GM12892 (cell line): ENCODE measurements at regions not wholly inside any gene's neighbourhood (a gene's known extent, or its start where the extent isn't known, plus 50 kb on each side); places are given as distances from the start of the nearest gene placed in this dataset.

Experiments used
- DNase-seq: peaks from one replicate; pipeline ENCODE4 v3.0.0; 2011; ENCODE audit not compliant: insufficient read length
- FAIRE-seq: peaks from 2 replicates; lab custom pipeline; 2011; peaks lifted over from hg19 to GRCh38; lab: Jason Lieb, UNC
- POLR2A ChIP-seq: IDR thresholded peaks from 2 replicates; pipeline ENCODE4 v1.6.1; 2011; ENCODE audit warnings: low read depth, low read length, control low read depth
- POLR2AphosphoS5 ChIP-seq: IDR thresholded peaks from 2 replicates; pipeline ENCODE4 v1.6.1; 2011; ENCODE audit warnings: low read depth, low read length, control low read depth
- TAF1 ChIP-seq: IDR thresholded peaks from 2 replicates; pipeline ENCODE4 v1.6.1; 2011; ENCODE audit warnings: low read depth, mild to moderate bottlenecking, control low read depth, low read length, borderline replicate concordance

DNA sequence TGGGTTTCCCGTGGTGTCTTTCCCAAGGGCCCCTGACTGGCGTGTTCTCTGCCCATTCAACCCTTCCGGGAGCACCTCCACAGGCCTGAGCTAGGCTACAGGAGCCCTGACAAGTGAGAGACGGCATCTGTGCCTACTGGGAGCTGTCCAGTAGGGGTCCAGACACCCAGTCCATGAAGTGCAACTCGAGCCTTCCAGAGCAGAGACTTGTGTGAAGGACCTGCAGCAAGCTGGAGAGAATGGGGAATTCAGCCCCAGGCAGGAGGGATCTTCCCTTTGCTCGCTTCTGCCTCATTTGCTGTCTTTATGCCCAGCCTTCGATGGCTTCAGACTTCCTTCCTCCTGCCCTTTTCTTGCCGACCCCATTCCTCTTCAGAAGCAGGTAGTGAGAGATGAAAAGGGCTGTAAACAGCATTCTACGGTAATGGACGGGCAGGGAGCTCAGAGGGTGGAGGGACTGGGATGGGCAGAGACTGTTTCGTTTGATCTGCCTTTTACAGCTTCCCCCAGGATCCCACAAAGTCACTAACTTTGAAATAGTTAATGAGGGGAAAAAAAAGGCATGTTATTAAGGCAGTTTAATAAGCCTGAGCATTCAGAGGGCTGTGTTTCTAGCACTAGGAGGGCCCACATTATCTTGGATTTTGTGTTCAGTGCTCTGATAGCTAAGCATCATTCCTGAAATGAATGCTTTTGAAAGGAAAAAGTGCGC is 327.6 kb downstream of the FGF9 start:
- FAIRE-seq (no peak), DNase-seq (no peak)
- TF ChIP-seq POLR2AphosphoS5 = no peak
- no peak for TF ChIP-seq POLR2A
- no peak for TF ChIP-seq TAF1

DNA sequence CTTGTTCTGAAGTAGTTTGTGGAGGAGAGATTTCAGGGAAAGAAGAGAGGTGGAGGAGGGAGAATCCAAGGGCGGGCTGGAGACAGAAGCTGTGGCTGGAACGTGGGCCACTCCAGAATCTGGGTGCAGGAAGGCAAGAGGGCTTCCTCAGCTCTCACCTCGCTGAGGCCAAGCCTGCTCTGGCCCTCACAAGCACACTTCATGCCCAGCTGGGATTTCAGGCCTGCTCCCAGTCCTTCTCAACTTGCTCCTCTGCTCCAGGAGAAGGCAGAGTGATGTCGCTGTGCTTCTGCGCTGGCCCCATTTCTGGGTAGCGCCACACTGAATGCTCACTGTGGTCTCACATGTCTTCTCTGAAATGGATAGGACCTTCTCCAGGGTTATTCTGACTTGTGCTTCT is 328.8 kb downstream of the FGF9 start:
- no peak for FAIRE-seq
- DNase-seq = no peak
- TF ChIP-seq POLR2AphosphoS5 = no peak
- no peak for TF ChIP-seq POLR2A
- TF ChIP-seq TAF1 = no peak

DNA sequence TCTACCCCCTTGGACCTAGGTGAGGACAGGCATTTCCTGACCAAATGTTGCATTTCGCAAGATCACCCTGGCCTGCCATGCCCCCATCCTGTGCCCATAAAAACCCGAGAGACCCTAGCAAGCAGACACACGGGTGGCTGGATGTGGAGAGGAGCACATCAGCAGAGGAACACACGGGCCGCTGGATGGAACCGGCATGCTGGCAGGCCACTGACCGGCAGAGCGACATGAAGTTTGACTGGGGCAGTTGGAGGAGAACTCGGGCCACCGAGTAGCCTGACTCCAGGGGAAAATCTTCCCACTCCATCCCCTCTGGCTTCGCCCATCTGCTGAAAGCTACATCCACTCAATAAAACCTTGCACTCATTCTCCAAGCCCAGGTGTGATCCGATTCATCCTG is 329.3 kb downstream of the FGF9 start:
- no peak for DNase-seq
- TF ChIP-seq TAF1 = no peak
- no peak for FAIRE-seq

DNA sequence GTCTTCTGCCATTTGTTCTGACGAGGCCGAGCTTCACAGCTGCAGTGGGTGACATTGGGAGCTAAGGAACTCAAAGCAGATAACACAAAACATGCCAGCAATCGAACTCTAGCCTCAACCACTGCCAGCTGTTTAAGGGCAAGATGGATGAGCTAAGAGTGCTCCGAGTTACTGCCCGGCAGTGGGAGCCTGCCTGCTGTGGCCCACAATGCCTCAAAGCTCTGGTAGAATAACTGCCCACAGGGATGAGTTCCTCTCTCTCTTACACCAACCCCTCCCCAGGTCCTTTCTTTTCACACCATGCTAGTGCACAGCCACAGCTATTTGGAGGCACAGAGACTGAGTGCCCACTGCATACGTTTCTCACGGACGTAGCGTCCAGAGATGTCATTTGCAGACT is 330.5 kb downstream of the FGF9 start:
- TF ChIP-seq TAF1 = no peak
- no peak for TF ChIP-seq POLR2AphosphoS5
- TF ChIP-seq POLR2A = no peak
- no peak for FAIRE-seq

DNA sequence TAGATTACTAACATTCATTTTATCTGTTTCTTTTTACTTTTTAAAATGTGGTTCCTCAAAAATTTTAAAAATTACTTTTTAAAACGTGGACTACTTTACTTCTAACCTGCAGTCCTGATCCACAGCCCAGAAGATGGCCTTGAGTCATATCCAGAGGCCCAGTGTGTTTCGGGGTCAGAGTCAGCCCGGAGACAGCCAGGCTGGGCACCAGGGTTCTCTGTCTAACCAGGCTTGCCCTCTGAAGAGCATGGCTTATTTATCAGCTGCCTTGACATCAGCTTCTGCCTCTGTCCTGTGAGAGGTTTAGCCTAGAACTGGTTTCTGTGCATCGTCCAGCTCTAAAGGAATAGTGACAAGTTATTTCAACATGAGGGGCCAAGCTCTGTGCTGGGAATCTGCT is 332.0 kb downstream of the FGF9 start:
- DNase-seq (no peak), FAIRE-seq (no peak)
- TF ChIP-seq TAF1 (no peak), POLR2A (no peak), POLR2AphosphoS5 (no peak)

More for the DNA sequence above, 330.5 kb downstream of the FGF9 start:
- no peak for DNase-seq

DNA sequence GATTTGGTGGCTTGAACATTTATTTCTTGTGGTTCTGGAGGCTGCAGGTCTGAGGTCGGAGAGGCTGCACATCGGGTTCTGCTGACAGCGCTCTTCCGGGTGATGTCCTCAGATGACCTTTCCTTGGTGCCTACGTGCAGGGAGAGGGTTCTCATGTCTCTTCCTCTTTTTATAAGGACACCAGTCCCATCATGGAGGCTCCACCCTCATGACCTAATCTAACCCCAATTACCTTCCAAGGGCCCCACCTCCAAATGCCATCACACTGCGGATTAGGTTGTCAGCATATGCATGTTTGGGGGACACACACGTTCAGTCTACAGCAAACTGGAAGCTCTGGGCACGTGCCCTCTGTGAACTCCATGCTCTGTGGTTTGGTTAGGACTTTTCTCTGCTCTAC is 338.6 kb downstream of the FGF9 start:
- FAIRE-seq (no peak), DNase-seq (no peak)
- no peak for TF ChIP-seq TAF1
- TF ChIP-seq POLR2A = no peak
- no peak for TF ChIP-seq POLR2AphosphoS5

DNA sequence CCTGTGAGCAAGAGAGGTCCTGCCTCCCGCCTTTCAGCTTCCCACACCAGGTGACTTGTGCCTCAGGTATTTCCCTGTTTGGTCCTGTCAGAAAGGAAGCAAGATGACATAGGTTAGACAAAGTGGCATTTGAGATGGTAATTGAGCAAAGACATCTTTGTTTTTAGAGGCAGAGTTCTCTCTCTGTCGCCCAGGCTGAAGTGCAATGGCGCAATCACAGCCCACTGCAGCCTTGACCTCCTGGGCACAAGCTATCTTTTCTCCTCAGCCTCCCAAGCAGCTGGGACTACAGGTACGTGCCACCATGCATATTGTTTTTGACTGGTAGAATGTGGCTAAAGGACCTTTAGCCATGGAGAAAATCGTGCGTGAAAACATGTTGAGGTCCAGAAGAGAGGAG is 339.1 kb downstream of the FGF9 start:
- DNase-seq (no peak), FAIRE-seq (no peak)

DNA sequence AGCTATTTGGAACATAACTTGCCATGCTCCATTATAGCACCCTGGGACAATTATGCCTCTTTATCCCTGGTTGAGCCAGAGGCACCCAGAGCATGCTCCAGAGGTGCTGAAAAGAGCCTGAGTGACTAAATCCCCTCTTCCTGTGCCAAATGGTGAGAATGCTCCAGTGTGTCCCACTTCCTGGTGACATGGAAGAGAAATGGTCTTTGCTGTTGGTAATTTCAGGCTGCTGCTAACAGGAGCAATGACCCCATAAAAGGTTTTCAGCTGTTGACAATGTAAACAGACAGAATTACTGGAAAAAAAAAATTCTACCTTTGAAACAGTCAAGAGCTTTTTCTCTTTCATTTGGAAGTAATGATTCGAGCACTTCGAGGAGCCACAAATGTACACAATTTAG is 341.8 kb downstream of the FGF9 start:
- no peak for TF ChIP-seq POLR2A
- TF ChIP-seq TAF1 = no peak
- no peak for TF ChIP-seq POLR2AphosphoS5
- DNase-seq (no peak), FAIRE-seq (no peak)

More for the DNA sequence above, 339.1 kb downstream of the FGF9 start:
- no peak for TF ChIP-seq POLR2AphosphoS5
- no peak for TF ChIP-seq TAF1
- no peak for TF ChIP-seq POLR2A

DNA sequence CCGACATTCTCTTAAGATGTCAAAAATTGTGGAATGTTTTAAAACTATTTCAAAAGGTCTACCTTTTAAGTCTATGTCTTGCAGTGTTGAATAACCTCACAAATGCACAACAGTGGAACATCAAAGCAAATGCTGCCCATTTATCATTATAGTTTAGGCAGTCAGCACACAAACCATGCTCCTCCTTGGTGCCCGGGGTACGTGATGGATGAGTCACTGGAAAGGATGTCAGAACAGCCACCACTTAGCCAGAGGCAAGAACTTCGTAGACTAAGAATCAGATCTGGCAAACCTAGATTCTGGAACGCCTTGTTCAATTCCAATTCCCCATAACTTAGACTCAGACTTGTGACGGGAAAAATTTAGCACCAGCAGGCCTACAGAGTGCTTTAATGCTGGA is 343.6 kb downstream of the FGF9 start:
- no peak for TF ChIP-seq TAF1
- no peak for TF ChIP-seq POLR2AphosphoS5
- no peak for TF ChIP-seq POLR2A
- FAIRE-seq (no peak), DNase-seq (no peak)

DNA sequence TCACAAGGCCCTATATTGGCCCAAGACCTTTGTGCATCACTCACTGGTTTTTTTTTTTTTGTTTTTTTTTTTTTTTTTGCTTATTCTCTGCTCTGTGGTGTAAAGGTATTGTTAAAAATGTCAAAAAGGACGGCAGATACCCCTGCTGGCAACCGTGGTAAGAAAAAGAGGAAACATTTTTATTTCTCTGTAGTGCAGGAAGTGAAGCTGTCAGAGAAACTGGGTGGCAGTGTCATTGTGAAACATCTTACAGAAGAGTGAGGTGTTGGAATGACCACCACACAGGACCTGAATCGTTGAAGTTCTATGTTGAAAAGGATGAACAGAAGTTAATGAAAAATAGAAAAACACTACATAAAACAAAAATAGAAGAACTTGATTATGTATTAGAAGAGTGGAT is 346.4 kb downstream of the FGF9 start:
- DNase-seq (no peak), FAIRE-seq (no peak)
- TF ChIP-seq POLR2A = no peak
- TF ChIP-seq TAF1 = no peak
- TF ChIP-seq POLR2AphosphoS5 = no peak

DNA sequence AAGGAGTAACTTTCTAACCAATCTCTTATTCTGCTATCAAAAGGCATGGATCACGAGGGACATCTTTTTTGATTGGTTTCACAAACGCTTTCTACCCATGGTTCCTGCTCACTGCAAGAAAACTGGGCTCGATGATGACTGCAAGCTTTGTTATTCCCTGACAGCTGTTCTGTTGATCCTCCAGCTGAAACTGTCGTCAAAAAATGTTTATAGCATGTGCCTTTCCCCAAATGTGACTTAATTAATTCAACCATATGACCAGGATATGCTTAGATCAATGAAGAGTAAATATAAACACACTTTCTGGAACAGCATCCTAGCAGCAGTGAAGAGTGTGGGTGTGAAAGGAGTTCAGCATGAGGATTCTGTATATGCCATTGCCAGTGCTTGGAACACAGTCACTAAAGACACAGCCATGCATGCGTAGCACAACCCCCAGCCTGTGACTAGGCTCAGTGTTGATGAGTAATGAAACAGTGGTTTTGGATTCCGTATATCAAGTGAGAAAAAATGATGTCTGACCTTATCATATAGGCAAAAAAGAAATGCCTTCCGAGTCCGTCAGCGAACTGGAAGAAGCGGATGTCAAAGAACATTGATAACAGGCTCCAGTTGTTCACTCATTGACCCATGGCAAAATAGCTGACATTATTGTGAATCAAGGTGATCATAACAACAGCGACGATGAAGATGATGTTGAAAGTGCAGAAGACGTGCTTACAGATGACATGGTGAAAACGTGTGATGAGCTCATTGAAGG is 347.4 kb downstream of the FGF9 start:
- TF ChIP-seq POLR2A = no peak
- FAIRE-seq (no peak), DNase-seq (no peak)

DNA sequence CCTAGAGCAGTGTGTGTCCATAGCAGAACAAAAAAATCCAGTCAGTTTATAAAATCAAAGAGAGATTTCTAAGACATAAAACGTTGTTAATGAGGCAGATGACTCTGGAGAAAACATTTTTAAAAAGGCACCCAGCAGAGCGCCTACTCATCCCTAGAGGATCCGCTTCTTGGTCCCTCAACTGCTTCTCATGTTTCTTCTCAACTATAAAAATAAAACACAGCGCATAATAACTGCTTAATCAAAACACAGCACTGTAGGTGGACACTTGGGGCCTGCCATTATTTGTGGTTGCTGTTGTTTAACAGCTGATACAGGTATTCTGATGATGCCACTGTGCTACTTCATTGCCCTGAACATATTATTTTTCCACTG is 347.9 kb downstream of the FGF9 start:
- DNase-seq (no peak), FAIRE-seq (no peak)
- no peak for TF ChIP-seq POLR2AphosphoS5
- TF ChIP-seq POLR2A = no peak
- no peak for TF ChIP-seq TAF1
